ENCODE measurements at regions not wholly inside any gene's neighbourhood (a gene's known extent, or its start where the extent isn't known, plus 50 kb on each side); places are given as distances from the start of the nearest gene placed in this dataset.

- Histone ChIP-seq H3K27me3 (replicated peaks in 1 of 4; ENCODE audit: control insufficient read depth in 3 of 4, extremely low read depth in 1 of 4, insufficient read depth in 3 of 4, low read length in 3 of 4) (no peaks in the 10 kb centered on the region), H4K20me1 (replicated peaks in 1 of 2; ENCODE audit: control insufficient read depth in 1 of 2, insufficient read depth in 2 of 2, low read length in 2 of 2) (no peaks in the 10 kb centered on the region), H3K4ac (replicated peaks; ENCODE audit: insufficient read length, low read depth, low read length) (no peak overlapping the region), H3K23me2 (ENCODE audit: low read depth, low read length) (no peaks in the 10 kb centered on the region), H3K56ac (replicated peaks; ENCODE audit: insufficient read length, low read depth, low read length) (no peak overlapping the region), H3K79me2 (ENCODE audit: control insufficient read depth in 1 of 2, insufficient read depth in 2 of 2, low read length in 2 of 2) (no peaks in the 10 kb centered on the region), H2BK15ac (ENCODE audit: low read length) (no peak overlapping the region), H3K27ac (ENCODE audit: low read depth, low read length) (no peak overlapping the region), H3K9me3 (ENCODE audit: insufficient read depth in 2 of 2, low read depth in 1 of 2, low read length in 1 of 2) (peaks cover under 1 to 9% of the 10 kb centered on the region in 2 experiments; a peak in 1 of 4 replicates), H2BK12ac (ENCODE audit: low read depth, low read length) (no peak overlapping the region), H3K14ac (ENCODE audit: insufficient read length) (no peak overlapping the region), H4K8ac (ENCODE audit: extremely low read depth, insufficient read depth, low read length) (no peak overlapping the region), H4K91ac (replicated peaks; ENCODE audit: insufficient read length, low read length) (no peak overlapping the region), H3K18ac (ENCODE audit: extremely low read depth, low read length) (no peak overlapping the region), H3K36me3 (ENCODE audit: control insufficient read depth in 2 of 4, insufficient read depth in 4 of 4, low read length in 3 of 4) (no peaks in the 10 kb centered on the region), H2AFZ (ENCODE audit: low read length) (no peak overlapping the region), H2AK5ac (ENCODE audit: low read depth, low read length) (no peak overlapping the region), H3K4me2 (ENCODE audit: insufficient read depth in 1 of 2, low read depth in 2 of 2, low read length in 2 of 2) (no peak overlapping the region), H3K79me1 (ENCODE audit: low read depth, low read length) (no peaks in the 10 kb centered on the region), H2BK20ac (ENCODE audit: low read length) (no peak overlapping the region), H3K4me3 (ENCODE audit: extremely low read depth in 1 of 4, insufficient read depth in 2 of 4, low read depth in 3 of 4, low read length in 4 of 4) (no peak overlapping the region), H3K9ac (replicated peaks in 1 of 4; ENCODE audit: extremely low read depth in 1 of 4, low read depth in 3 of 4, low read length in 3 of 4) (no peak overlapping the region), H2BK5ac (ENCODE audit: low read depth, low read length) (no peak overlapping the region), H4K5ac (ENCODE audit: insufficient read length, low read depth, low read length) (no peak overlapping the region), H3K23ac (ENCODE audit: insufficient read length) (no peak overlapping the region), H2BK120ac (replicated peaks; ENCODE audit: low read depth, low read length) (no peak overlapping the region), H3K4me1 (replicated peaks in 1 of 4; ENCODE audit: control insufficient read depth in 3 of 4, insufficient read depth in 4 of 4, low read length in 3 of 4) (peaks cover 0 to 7% (median 3%) of the 10 kb centered on the region in 4 experiments; a peak in 2 of 7 replicates)
- ChIA-PET POLR2A (ENCODE audit: partially characterized antibody) (no interaction called here), CTCF (ENCODE audit: partially characterized antibody) (interaction anchor here (0.7 to 8.4 kb wide), 12 partner anchors 9 to 1900 kb away, joined by 3 to 65 read pairs (median 3); no protein-coding TSS in a partner anchor)
- WGBS, 2 experiments (ENCODE audit: extremely low coverage in 1 of 2, insufficient coverage in 1 of 2, insufficient read length in 1 of 2, insufficient replicate concordance in 2 of 2, low coverage in 1 of 2, low lambda C conversion rate in 2 of 2, missing lambda C conversion rate in 1 of 2), result 87% methylated on average over 3 of the region's 3 CpGs; no CpG with 5 or more reads in 1 of the 2 experiments
- FAIRE-seq (no peak), DNase-seq (ENCODE audit: low read depth in 1 of 2, low spot score in 2 of 2) (no peak)
- TF ChIP-seq GABPA (IDR thresholded peaks at IDR 0.05; ENCODE audit: borderline replicate concordance, insufficient read depth, low read length) (no peak), CEBPB (IDR thresholded peaks at IDR 0.05; ENCODE audit: low read depth, low read length) (no peak), GTF2F1 (IDR thresholded peaks at IDR 0.05; ENCODE audit: borderline replicate concordance, low read depth, low read length) (no peak), E2F6 (IDR thresholded peaks at IDR 0.05) (no peak), NANOG (IDR thresholded peaks at IDR 0.05; ENCODE audit: insufficient read depth, low read depth, low read length, poor library complexity, severe bottlenecking) (no peak), TEAD4 (IDR thresholded peaks at IDR 0.05; ENCODE audit: low read depth, low read length) (no peak), SAP30 (IDR thresholded peaks at IDR 0.05; ENCODE audit: insufficient read depth, insufficient replicate concordance, low read length) (no peak), USF2 (IDR thresholded peaks at IDR 0.05; ENCODE audit: low read length) (no peak), NRF1 (IDR thresholded peaks at IDR 0.05; ENCODE audit: low read depth, low read length) (no peak), SIX5 (IDR thresholded peaks at IDR 0.05; ENCODE audit: low read depth, low read length) (no peak), EZH2 (IDR thresholded peaks at IDR 0.05; ENCODE audit: low read depth, low read length, severe bottlenecking) (no peak), CREB1 (IDR thresholded peaks at IDR 0.05) (no peak), TAF7 (optimal IDR thresholded peaks at IDR 0.05; ENCODE audit: borderline replicate concordance, low read depth, low read length) (no peak)
Observed at GRCh38 chr3:25854635-25855034, 64.7 kb downstream of the OXSM start.
